GM21737 (cell line): ENCODE measurements at regions not wholly inside any gene's neighbourhood (a gene's known extent, or its start where the extent isn't known, plus 50 kb on each side); places are given as distances from the start of the nearest gene placed in this dataset.
A peak's percentile ranks its signal among the peaks of the same experiment; 100 is the strongest.
"Not testable (repeated sequence)": the region's sequence is repeated elsewhere in the genome, so short reads cannot be mapped to it uniquely, and the experiment has no call there.

Experiments
- ATAC-seq: cut with Tn5 transposase; IDR thresholded peaks from one replicate; pipeline ENCODE4 v1.9.1; 2021; ENCODE audit warnings: mild to moderate bottlenecking, moderate library complexity; ENCODE audit not compliant: unreplicated experiment

GRCh38 chr4:149983931-149984330 lies 94.3 kb upstream of the DCLK2 start:
- ATAC-seq: no peak

- ATAC-seq: no peak
Observed at GRCh38 chr4:149985981-149986380, 92.3 kb upstream of the DCLK2 start.

GRCh38 chr4:149986917-149987316 lies 91.3 kb upstream of the DCLK2 start:
- no peak for ATAC-seq

- no peak for ATAC-seq
Observed at GRCh38 chr4:149987330-149988086, 90.7 kb upstream of the DCLK2 start.

GRCh38 chr4:149988087-149988410 lies 90.2 kb upstream of the DCLK2 start:
- no peak for ATAC-seq

GRCh38 chr4:149993030-149993429 lies 85.2 kb upstream of the DCLK2 start:
- ATAC-seq: no peak

- no peak for ATAC-seq
Observed at GRCh38 chr4:149995134-149995756, 83.0 kb upstream of the DCLK2 start.

- ATAC-seq: peak; percentile 47
Observed at GRCh38 chr4:149997881-149998421, 80.3 kb upstream of the DCLK2 start.

- no peak for ATAC-seq
Observed at GRCh38 chr4:149999485-150000074, 78.7 kb upstream of the DCLK2 start.

- no peak for ATAC-seq
Observed at GRCh38 chr4:150001815-150002214, 76.4 kb upstream of the DCLK2 start.

- ATAC-seq: no peak
Observed at GRCh38 chr4:150002561-150002960, 75.7 kb upstream of the DCLK2 start.

- no peak for ATAC-seq
Observed at GRCh38 chr4:150004481-150004880, 73.8 kb upstream of the DCLK2 start.

- no peak for ATAC-seq
Observed at GRCh38 chr4:150005537-150005936, 72.7 kb upstream of the DCLK2 start.

GRCh38 chr4:150006197-150006596 lies 72.0 kb upstream of the DCLK2 start:
- ATAC-seq: no peak

- ATAC-seq: no peak
Observed at GRCh38 chr4:150007512-150007911, 70.7 kb upstream of the DCLK2 start.

GRCh38 chr4:150008546-150008945 lies 69.7 kb upstream of the DCLK2 start:
- no peak for ATAC-seq

GRCh38 chr4:150009533-150009932 lies 68.7 kb upstream of the DCLK2 start:
- ATAC-seq: no peak

GRCh38 chr4:150010525-150011126 lies 67.6 kb upstream of the DCLK2 start:
- ATAC-seq: no peak

GRCh38 chr4:150012851-150013360 lies 65.3 kb upstream of the DCLK2 start:
- ATAC-seq: no peak

GRCh38 chr4:150015910-150016309 lies 62.3 kb upstream of the DCLK2 start:
- not testable (repeated sequence) for ATAC-seq

- ATAC-seq: not testable (repeated sequence)
Observed at GRCh38 chr4:150016621-150017020, 61.6 kb upstream of the DCLK2 start.
